IPS-NIHi11 (cell line): ENCODE measurements at regions not wholly inside any gene's neighbourhood (a gene's known extent, or its start where the extent isn't known, plus 50 kb on each side); places are given as distances from the start of the nearest gene placed in this dataset.
A peak's percentile ranks its signal among the peaks of the same experiment; 100 is the strongest.
"Not testable (repeated sequence)": the region's sequence is repeated elsewhere in the genome, so short reads cannot be mapped to it uniquely, and the experiment has no call there.

Source experiments
- DNase-seq: peaks from one replicate; pipeline ENCODE4 v3.0.0; 2012; ENCODE audit warnings: mixed read lengths, low spot score

GRCh38 chr14:104230946-104231345 is 92.6 kb downstream of the KIF26A start:
- no peak for DNase-seq

GRCh38 chr14:104232070-104232484 is 93.7 kb downstream of the KIF26A start:
- no peak for DNase-seq

- DNase-seq: not testable (repeated sequence)
Measured at GRCh38 chr14:104234007-104234786, 95.8 kb downstream of the KIF26A start.

- no peak for DNase-seq
Measured at GRCh38 chr14:104235686-104236085, 97.3 kb downstream of the KIF26A start.

GRCh38 chr14:104237651-104238423 is 99.5 kb downstream of the KIF26A start:
- no peak for DNase-seq

- DNase-seq: no peak
Measured at GRCh38 chr14:104238424-104239184, 100.2 kb downstream of the KIF26A start.

GRCh38 chr14:104239185-104239775 is 100.9 kb downstream of the KIF26A start:
- DNase-seq: no peak

GRCh38 chr14:104239861-104240301 is 101.5 kb downstream of the KIF26A start:
- DNase-seq: no peak

GRCh38 chr14:104240434-104241157 is 102.2 kb downstream of the KIF26A start:
- DNase-seq: peak; percentile 84

GRCh38 chr14:104243200-104243599 is 104.8 kb downstream of the KIF26A start:
- no peak for DNase-seq

GRCh38 chr14:104244221-104245011 is 106.0 kb downstream of the KIF26A start:
- no peak for DNase-seq

- DNase-seq: no peak
Measured at GRCh38 chr14:104245075-104245474, 106.7 kb downstream of the KIF26A start.

GRCh38 chr14:104245723-104246122 is 107.3 kb downstream of the KIF26A start:
- no peak for DNase-seq

- DNase-seq: peak; percentile 3
Measured at GRCh38 chr14:104246401-104247335, 108.3 kb downstream of the KIF26A start.

- no peak for DNase-seq
Measured at GRCh38 chr14:104247336-104248202, 109.2 kb downstream of the KIF26A start.

- DNase-seq: no peak
Measured at GRCh38 chr14:104248203-104249055, 110.0 kb downstream of the KIF26A start.

- no peak for DNase-seq
Measured at GRCh38 chr14:104249089-104249488, 110.7 kb downstream of the KIF26A start.
